GM21367 (cell line): ENCODE measurements at regions not wholly inside any gene's neighbourhood (a gene's known extent, or its start where the extent isn't known, plus 50 kb on each side); places are given as distances from the start of the nearest gene placed in this dataset.

Source experiments
- ATAC-seq: cut with Tn5 transposase; IDR thresholded peaks from one replicate; pipeline ENCODE4 v1.9.1; 2021; ENCODE audit not compliant: unreplicated experiment

GRCh38 chr2:204225671-204226073 lies 289.1 kb downstream of the ICOS start:
- no peak for ATAC-seq

GRCh38 chr2:204226305-204226880 lies 289.8 kb downstream of the ICOS start:
- ATAC-seq = no peak

GRCh38 chr2:204228169-204228886 lies 291.8 kb downstream of the ICOS start:
- ATAC-seq = no peak

DNA sequence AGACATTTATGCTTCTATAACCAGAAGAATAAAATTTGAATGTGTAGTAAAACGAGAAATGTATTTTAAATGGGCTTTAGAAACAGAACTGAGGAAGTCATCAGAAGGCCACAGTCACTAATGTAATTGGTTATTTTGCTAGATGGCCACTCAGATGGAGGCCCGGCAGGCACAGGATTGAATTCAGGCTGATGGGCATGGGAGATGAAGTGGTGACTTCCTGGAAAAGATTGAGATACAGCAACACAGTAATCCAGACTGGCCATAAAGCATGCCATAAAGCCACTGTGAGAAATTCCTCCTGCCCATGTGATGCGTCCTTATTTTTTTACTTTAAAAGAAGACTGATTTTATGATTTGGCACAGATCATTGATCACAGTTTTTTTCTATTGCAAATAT lies 297.7 kb downstream of the ICOS start:
- no peak for ATAC-seq

DNA sequence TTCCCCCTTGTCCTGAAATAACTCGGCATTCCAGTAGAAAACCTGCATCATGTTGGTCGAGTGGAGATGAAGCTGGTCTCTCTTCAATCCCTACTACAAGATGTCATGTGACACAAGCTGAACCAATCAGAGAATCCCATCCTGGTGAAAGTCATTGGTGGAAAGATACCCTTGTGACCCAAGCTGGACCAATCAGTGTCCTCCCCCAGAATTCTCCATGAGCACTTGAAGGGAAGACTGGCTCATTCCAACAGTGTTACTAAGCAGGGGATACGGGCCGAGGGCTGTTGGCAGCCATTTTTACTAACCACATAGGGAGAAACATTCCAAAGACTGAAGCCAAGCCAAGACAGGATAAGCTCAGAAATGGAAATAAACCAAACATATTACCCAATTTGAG lies 298.3 kb downstream of the ICOS start:
- ATAC-seq = no peak

DNA sequence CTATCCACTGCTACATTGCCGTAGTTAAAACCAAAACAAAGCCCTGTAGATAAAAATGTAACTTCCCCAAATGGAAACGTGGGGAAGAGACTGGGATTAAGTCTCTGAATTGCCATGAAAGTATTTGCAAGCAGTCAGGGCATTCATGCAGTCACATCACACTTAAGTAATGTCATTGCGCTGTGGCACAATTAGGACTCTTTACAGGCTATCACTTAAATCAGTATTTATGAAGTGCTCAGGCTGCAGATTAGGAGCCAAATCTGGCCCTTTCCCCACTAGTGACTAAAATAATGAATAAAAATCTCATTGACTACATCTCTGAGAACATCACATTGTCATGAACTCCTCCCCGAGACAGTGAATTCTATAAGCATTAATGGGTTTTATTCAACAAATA lies 300.9 kb downstream of the ICOS start:
- ATAC-seq = no peak

DNA sequence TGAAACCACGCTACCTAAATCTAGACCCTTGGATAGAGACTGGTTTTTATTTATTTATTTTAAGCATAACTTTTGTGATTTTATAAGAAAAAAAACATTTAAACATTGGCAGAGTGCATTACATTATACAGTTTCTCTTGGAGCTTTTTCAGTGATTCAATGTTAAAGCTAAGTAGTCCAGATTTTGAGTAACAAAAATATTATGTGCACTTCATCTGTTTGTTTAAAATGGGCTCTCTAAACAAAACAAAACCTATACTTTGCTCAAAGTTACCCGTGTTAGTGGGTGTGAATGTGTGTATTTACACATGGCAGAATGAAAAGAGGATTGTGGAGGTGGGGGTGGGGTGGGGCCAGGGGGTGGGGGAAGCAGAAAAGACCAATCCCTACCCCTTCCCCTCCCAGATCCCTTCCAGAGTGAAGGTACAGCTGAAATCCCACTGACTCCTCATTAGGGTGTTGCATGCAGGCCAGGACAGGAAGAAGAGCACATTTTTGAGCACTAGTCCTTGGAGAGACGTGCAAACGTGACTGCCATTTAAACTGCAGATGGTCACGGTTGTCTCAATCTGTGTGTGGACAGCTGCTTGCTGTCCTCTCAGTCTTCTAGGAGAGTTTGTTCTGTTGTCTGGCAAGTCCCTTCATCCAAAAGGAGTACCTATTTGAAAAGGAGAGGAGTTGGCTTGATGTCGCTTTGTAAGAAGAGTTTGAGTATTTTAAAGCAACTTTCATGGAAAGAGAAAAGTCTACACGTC lies 303.0 kb downstream of the ICOS start:
- no peak for ATAC-seq

GRCh38 chr2:204240961-204241360 lies 304.3 kb upstream of the PARD3B start:
- ATAC-seq = no peak

- ATAC-seq = no peak
Measured at GRCh38 chr2:204249437-204249836, 295.8 kb upstream of the PARD3B start.

- no peak for ATAC-seq
Measured at GRCh38 chr2:204250692-204251091, 294.6 kb upstream of the PARD3B start.

DNA sequence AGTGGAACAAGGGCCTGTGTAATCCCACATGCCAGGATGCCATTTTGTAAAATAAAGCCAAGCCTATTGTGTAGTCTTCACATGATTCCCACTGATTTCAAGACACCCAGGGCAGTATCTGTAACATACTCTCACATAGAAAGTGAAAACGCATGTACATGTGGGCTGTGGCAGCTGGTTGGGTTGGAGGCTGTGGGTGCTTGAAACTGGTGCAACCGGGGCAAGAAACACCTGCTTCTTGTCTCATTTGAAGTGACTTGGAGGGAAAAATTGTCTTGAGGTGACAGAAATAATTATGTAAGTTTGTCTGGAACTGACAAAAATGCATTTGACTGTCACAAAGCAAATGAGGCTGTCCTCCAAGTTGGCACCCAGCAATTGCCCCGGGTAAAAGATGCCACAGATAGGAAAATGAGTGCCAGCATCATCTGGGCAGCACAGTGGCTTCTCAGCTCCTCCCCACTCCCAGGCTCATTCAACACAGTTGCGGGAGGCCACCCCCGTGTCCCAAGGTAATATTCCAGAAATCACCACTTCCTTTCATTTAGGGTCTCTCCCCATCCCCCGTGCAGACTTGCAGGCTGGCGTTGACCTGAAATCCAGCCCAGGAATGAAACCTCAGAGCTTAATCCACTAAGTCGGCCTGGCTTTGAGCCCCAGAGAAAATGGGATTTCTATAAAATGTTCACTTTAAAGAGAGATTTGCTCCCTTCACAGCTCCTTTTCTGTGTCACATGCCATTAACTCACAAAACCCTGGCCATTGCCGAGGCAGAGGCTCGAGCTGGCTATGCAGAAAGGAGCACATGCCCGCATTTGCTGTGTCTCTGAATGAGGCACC lies 293.9 kb upstream of the PARD3B start:
- no peak for ATAC-seq

GRCh38 chr2:204251998-204252376 lies 293.3 kb upstream of the PARD3B start:
- no peak for ATAC-seq

- ATAC-seq = no peak
Measured at GRCh38 chr2:204255071-204255470, 290.2 kb upstream of the PARD3B start.

DNA sequence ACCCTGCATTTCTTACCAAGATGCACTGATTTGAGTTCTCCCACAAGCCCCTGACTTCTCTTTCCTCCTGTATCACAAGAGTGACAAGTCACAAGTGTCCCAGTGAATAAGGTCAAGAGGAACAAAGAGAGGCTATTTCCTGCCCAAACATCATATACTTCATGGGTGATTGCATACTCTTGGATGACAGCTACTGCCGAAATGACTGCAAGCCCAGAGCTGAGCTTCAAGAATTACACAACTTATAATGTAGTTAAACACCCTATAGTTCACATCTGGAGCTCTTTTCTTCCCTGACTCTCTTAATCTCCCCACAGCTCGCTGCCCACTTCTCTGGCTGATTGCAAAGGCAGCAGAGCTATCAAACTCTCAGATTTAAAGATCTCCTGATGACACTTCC lies 289.7 kb upstream of the PARD3B start:
- ATAC-seq = no peak

GRCh38 chr2:204257781-204258180 lies 287.5 kb upstream of the PARD3B start:
- ATAC-seq = no peak

GRCh38 chr2:204258890-204259289 lies 286.4 kb upstream of the PARD3B start:
- ATAC-seq = no peak

DNA sequence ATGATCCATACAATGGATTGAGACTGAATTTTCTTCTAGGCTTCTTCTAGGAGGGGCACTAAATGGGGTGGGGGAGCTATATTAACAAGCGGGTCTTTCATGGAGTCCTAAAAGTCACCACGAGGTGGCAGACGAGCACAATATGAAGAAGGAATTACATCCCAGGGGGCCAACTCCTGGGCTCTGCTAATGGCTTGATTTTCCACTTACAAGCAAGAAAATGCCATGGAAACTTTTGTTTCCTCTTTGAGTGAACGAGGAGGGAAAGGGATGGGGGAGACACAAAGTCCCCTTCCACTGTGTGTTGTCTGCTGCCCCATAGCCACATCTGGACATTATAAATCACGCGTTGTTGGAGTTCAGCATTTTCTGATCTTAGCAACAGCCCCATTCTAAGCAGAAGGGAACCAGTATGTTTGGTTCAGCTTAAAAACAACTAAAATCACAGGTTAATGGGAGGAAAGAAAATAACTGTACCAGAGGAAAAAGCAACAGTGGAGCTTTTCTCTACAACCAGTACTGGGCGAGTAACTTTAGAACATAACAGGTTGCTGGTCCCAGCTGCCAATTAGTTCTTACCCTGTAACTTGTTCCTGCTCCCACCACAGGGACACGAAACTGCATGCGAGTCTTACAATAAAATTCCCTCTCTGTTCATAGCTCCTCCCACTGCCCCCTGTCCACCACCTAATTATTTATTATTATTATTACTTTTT lies 285.0 kb upstream of the PARD3B start:
- no peak for ATAC-seq

- no peak for ATAC-seq
Measured at GRCh38 chr2:204260901-204261300, 284.4 kb upstream of the PARD3B start.

DNA sequence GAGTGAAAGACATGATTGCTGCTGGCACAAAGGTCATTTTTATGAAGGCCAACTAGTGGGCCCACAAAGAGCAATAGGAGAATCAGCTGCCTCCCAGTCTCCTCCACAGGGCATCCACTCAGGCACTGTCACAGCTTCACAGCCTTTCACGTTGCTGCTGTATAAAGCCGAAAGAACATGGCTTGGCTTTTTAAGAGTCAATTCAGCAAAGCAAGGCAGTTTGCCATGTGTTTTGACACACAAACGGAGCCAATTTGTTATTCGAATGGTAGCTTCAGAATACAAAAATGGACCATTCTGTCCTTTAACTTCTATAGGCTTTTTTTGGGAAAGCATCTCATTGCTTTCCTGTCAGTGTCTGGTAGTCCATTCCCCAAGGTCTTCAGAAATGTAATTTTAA lies 283.4 kb upstream of the PARD3B start:
- no peak for ATAC-seq

GRCh38 chr2:204264085-204264553 lies 281.2 kb upstream of the PARD3B start:
- ATAC-seq = no peak
